ENCODE measurements at regions not wholly inside any gene's neighbourhood (a gene's known extent, or its start where the extent isn't known, plus 50 kb on each side); places are given as distances from the start of the nearest gene placed in this dataset.
"Not testable (repeated sequence)": the region's sequence is repeated elsewhere in the genome, so short reads cannot be mapped to it uniquely, and the experiment has no call there.

GRCh38 chr2:53490659-53491058 lies 276.9 kb upstream of the CHAC2 start:
- Histone ChIP-seq H3K9me3 (no peaks in the 10 kb centered on the region), H3K36me3 (no peaks in the 10 kb centered on the region), H3K4me3 (no peak overlapping the region), H3K27ac (no peak overlapping the region), H3K4me1 (peaks cover 0 to 24% (median 5%) of the 10 kb centered on the region in 4 donors), H3K27me3 (no peaks in the 10 kb centered on the region)
- intact Hi-C loops (cut with DNase I; ENCODE audit: low total_unique reads), result no loop called here
- TF ChIP-seq, protein P1, sequence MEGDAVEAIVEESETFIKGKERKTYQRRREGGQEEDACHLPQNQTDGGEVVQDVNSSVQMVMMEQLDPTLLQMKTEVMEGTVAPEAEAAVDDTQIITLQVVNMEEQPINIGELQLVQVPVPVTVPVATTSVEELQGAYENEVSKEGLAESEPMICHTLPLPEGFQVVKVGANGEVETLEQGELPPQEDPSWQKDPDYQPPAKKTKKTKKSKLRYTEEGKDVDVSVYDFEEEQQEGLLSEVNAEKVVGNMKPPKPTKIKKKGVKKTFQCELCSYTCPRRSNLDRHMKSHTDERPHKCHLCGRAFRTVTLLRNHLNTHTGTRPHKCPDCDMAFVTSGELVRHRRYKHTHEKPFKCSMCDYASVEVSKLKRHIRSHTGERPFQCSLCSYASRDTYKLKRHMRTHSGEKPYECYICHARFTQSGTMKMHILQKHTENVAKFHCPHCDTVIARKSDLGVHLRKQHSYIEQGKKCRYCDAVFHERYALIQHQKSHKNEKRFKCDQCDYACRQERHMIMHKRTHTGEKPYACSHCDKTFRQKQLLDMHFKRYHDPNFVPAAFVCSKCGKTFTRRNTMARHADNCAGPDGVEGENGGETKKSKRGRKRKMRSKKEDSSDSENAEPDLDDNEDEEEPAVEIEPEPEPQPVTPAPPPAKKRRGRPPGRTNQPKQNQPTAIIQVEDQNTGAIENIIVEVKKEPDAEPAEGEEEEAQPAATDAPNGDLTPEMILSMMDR (IDR thresholded peaks at IDR 0.05), result no peak
- DNase-seq, result peak; percentile 23 to 67

- H3K36me3 ChIP-seq; H3K4me3 ChIP-seq; DNase-seq; H3K27ac ChIP-seq; H3K27me3 ChIP-seq; intact Hi-C loops (cut with DNase I; ENCODE audit: low total_unique reads); H3K9me3 ChIP-seq: not testable (repeated sequence)
- H3K4me1 ChIP-seq, result peaks cover 0 to 32% (median 5%) of the 10 kb centered on the region in 4 donors
Observed at GRCh38 chr2:53486185-53486899, 281.3 kb upstream of the CHAC2 start.

- Histone ChIP-seq H3K4me1 (peaks cover 0 to 28% (median 5%) of the 10 kb centered on the region in 4 donors), H3K27me3 (no peaks in the 10 kb centered on the region), H3K4me3 (no peak overlapping the region), H3K36me3 (no peaks in the 10 kb centered on the region), H3K9me3 (no peaks in the 10 kb centered on the region), H3K27ac (no peak overlapping the region)
- DNase-seq, result no peak
- intact Hi-C loops (cut with DNase I; ENCODE audit: low total_unique reads), result no loop called here
- TF ChIP-seq, protein P1 (IDR thresholded peaks at IDR 0.05), result no peak
Observed at GRCh38 chr2:53485021-53485728, 282.4 kb upstream of the CHAC2 start.

- no peaks in the 10 kb centered on the region for H3K9me3 ChIP-seq
- H3K4me3 ChIP-seq, result no peak overlapping the region
- no peak overlapping the region for H3K27ac ChIP-seq
- H3K4me1 ChIP-seq, result peaks cover 0 to 28% (median 5%) of the 10 kb centered on the region in 4 donors
- H3K27me3 ChIP-seq, result no peaks in the 10 kb centered on the region
- no peaks in the 10 kb centered on the region for H3K36me3 ChIP-seq
- DNase-seq, result no peak
- intact Hi-C loops (cut with DNase I; ENCODE audit: low total_unique reads), result no loop called here
- TF ChIP-seq, protein P1 (IDR thresholded peaks at IDR 0.05), result no peak
Observed at GRCh38 chr2:53484531-53484930, 283.1 kb upstream of the CHAC2 start.

DNA sequence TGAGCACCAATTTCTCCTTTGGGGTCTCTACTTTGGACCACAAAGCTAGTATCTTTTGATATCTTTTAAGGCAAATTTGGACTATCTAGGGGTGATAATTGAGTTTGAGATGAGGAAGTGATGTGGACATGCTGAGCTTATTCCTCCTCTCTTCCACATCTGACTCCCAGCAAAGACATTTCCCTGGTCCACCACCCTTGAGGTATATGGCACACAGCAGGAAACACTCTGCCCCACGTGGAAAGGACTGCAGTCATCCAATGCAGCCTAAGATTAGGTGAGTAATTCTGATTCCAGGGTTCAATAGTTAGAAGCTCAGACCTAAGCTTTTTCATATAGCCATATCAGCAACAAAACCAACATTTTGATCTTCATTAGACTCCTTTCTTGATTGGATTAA lies 290.1 kb upstream of the CHAC2 start:
- intact Hi-C loops (cut with DNase I; ENCODE audit: low total_unique reads), result no loop called here
- H3K27ac ChIP-seq, result no peak overlapping the region
- no peaks in the 10 kb centered on the region for H3K4me1 ChIP-seq
- H3K36me3 ChIP-seq, result no peaks in the 10 kb centered on the region
- TF ChIP-seq, protein P1 (IDR thresholded peaks at IDR 0.05), result no peak
- no peaks in the 10 kb centered on the region for H3K27me3 ChIP-seq
- no peak overlapping the region for H3K4me3 ChIP-seq
- H3K9me3 ChIP-seq, result no peaks in the 10 kb centered on the region
- no peak for DNase-seq

DNA sequence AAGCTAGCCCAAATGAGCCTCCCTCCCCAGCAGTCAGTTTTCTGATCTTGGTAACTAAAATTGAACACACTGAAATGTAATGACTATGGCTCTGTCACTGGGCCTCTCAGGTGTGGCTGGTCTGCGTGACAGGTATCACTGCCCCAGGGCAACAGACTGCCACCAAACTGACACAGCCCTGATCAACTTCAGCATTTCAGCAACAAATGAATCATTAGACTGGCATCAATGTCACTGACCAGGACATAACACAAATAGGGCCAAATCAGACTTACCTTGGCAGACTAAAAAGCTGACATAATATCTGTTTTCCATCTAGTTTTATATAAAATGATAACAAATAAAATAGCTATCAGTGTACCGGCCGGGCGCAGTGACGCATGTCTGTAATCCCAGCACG lies 290.8 kb upstream of the CHAC2 start:
- no peaks in the 10 kb centered on the region for H3K4me1 ChIP-seq
- intact Hi-C loops (cut with DNase I; ENCODE audit: low total_unique reads), result no loop called here
- no peak overlapping the region for H3K4me3 ChIP-seq
- H3K9me3 ChIP-seq, result no peaks in the 10 kb centered on the region
- TF ChIP-seq, protein P1 (IDR thresholded peaks at IDR 0.05), result no peak
- DNase-seq, result no peak
- no peaks in the 10 kb centered on the region for H3K27me3 ChIP-seq
- H3K36me3 ChIP-seq, result no peaks in the 10 kb centered on the region
- H3K27ac ChIP-seq, result no peak overlapping the region
